Lower lobe of right lung (tissue), 2 donors: ENCODE measurements at regions not wholly inside any gene's neighbourhood (a gene's known extent, or its start where the extent isn't known, plus 50 kb on each side); places are given as distances from the start of the nearest gene placed in this dataset.

Experiments
- ATAC-seq, 2 donors: fragments of 200-7000 bp; cut with Tn5 transposase; one replicate each; pipeline ENCODE4 v1.9.1; 2020 to 2022; ENCODE audit warnings: mild to moderate bottlenecking in 2 of 2, moderate library complexity in 2 of 2
- DNase-seq: peaks from one replicate; pipeline ENCODE4 v3.0.0-alpha.2; 2020
- H3K27ac ChIP-seq: fragments of 200-600 bp; one replicate; pipeline ENCODE4 v1.8.0; 2022
- H3K27me3 ChIP-seq: fragments of 200-600 bp; one replicate; pipeline ENCODE4 v1.8.0; 2022; ENCODE audit warnings: low read depth
- H3K36me3 ChIP-seq: fragments of 200-600 bp; one replicate; pipeline ENCODE4 v1.8.0; 2022; ENCODE audit warnings: mild to moderate bottlenecking
- H3K4me1 ChIP-seq: fragments of 200-600 bp; one replicate; pipeline ENCODE4 v1.8.0; 2022
- H3K4me3 ChIP-seq: fragments of 200-600 bp; one replicate; pipeline ENCODE4 v1.8.0; 2022; ENCODE audit warnings: mild to moderate bottlenecking
- H3K9me3 ChIP-seq: fragments of 200-600 bp; one replicate; pipeline ENCODE4 v1.8.0; 2022
- CTCF ChIP-seq: fragments of 200-600 bp; IDR thresholded peaks from one replicate; pipeline ENCODE4 v1.8.0; 2022; ENCODE audit warnings: antibody characterized with exemption, mild to moderate bottlenecking
- intact Hi-C: fragments of 100-400 bp; cut with DNase I; formaldehyde crosslinking; loops from one replicate; pipeline ENCODE4 v1.11.0; 2022
- donor health status: DM: no; HTN: yes; CAD: no; lungs with severe emphysema.

- TF ChIP-seq CTCF = no peak
- Histone ChIP-seq H3K4me1 (no peaks in the 10 kb centered on the region), H3K36me3 (no peaks in the 10 kb centered on the region), H3K27ac (no peak overlapping the region), H3K27me3 (no peaks in the 10 kb centered on the region), H3K9me3 (no peaks in the 10 kb centered on the region), H3K4me3 (no peak overlapping the region)
- ATAC-seq (no peak), DNase-seq (no peak)
- intact Hi-C loops = no loop called here
Observed at GRCh38 chr16:64543031-64543430, 578.8 kb downstream of the CDH11 start.

GRCh38 chr16:64542152-64542551, 579.7 kb downstream of the CDH11 start:
- Histone ChIP-seq H3K4me3 (no peak overlapping the region), H3K27ac (no peak overlapping the region), H3K4me1 (no peaks in the 10 kb centered on the region), H3K27me3 (no peaks in the 10 kb centered on the region), H3K36me3 (no peaks in the 10 kb centered on the region), H3K9me3 (no peaks in the 10 kb centered on the region)
- DNase-seq (no peak), ATAC-seq (no peak)
- TF ChIP-seq CTCF = no peak
- intact Hi-C loops = no loop called here

GRCh38 chr16:64541621-64542020, 580.2 kb downstream of the CDH11 start:
- Histone ChIP-seq H3K9me3 (no peaks in the 10 kb centered on the region), H3K27ac (no peak overlapping the region), H3K4me1 (no peaks in the 10 kb centered on the region), H3K36me3 (no peaks in the 10 kb centered on the region), H3K4me3 (no peak overlapping the region), H3K27me3 (no peaks in the 10 kb centered on the region)
- intact Hi-C loops = no loop called here
- no peak for TF ChIP-seq CTCF
- DNase-seq (no peak), ATAC-seq (no peak)

GRCh38 chr16:64540434-64540833, 581.4 kb downstream of the CDH11 start:
- no peak for TF ChIP-seq CTCF
- intact Hi-C loops = no loop called here
- DNase-seq (no peak), ATAC-seq (no peak)
- H3K27ac ChIP-seq = no peak overlapping the region
- no peaks in the 10 kb centered on the region for H3K4me1 ChIP-seq
- H3K36me3 ChIP-seq = no peaks in the 10 kb centered on the region
- no peaks in the 10 kb centered on the region for H3K27me3 ChIP-seq
- no peaks in the 10 kb centered on the region for H3K9me3 ChIP-seq
- H3K4me3 ChIP-seq = no peak overlapping the region

GRCh38 chr16:64539811-64540371, 582.0 kb downstream of the CDH11 start:
- intact Hi-C loops = no loop called here
- Histone ChIP-seq H3K36me3 (no peaks in the 10 kb centered on the region), H3K4me3 (no peak overlapping the region), H3K9me3 (no peaks in the 10 kb centered on the region), H3K4me1 (no peaks in the 10 kb centered on the region), H3K27me3 (no peaks in the 10 kb centered on the region), H3K27ac (no peak overlapping the region)
- ATAC-seq (no peak), DNase-seq (no peak)
- no peak for TF ChIP-seq CTCF
